GM21717 (cell line): ENCODE measurements at regions not wholly inside any gene's neighbourhood (a gene's known extent, or its start where the extent isn't known, plus 50 kb on each side); places are given as distances from the start of the nearest gene placed in this dataset.

ENCODE experiments used
- ATAC-seq: cut with Tn5 transposase; IDR thresholded peaks from one replicate; pipeline ENCODE4 v1.9.1; 2021; ENCODE audit warnings: mild to moderate bottlenecking, moderate library complexity; ENCODE audit not compliant: unreplicated experiment

DNA sequence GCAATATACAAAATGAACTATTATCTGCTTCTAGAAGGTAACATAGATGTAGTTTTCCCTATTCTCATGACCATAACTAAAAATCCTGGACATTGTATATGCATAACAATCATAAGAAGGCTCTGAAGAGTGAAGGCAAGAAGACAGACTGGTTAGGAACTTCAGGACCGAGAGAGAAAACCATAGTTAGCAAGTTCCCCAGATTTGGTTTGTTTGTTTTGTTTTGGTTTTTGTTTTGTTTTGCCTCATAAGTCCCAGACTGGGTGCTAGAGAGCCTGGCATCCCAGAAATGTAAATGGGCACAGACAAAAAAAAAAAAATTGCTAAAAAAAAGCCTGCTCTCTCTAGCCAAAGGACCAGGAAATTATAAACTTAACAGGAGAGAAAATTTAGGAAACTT, 192.2 kb upstream of the FBXO11 start:
- ATAC-seq = peak; percentile 84

DNA sequence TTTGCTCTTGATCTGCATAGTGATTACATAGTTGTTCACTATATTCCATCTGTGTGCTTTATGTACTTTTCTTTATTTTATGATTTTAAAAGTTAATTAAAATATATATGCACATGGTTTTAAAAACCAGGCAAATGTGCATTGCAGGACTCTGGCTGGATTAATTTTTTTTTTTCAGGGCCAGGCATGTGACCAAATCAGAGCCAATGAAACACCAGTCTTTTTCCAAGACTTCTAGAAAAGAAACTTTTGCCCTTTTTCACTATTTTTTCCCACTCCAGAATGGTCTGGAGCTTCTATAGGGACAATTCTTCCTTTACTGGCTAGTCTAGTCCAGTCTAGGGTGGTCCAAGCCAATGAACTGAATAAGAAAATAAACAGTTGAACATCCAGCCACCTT, 198.1 kb upstream of the FBXO11 start:
- ATAC-seq = no peak

DNA sequence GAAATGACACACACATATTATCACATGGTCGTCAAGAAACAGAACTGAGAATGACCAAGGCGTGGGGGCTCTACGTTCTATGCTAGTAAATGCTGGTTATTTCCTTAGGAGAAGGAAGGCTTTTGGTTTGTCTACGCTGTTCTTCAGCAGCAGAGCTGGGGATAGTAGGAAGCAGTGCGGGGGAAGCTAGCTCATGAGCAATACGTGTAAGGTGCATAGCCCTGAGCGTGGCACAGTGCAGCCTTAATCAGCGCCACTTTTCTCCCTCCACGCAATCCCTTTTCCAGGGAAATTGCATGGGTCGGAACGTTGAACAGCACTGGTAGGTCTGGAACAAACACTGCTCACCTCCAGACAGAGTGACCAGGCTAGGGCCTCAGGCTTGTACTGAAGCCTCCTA, 199.6 kb upstream of the FBXO11 start:
- no peak for ATAC-seq

DNA sequence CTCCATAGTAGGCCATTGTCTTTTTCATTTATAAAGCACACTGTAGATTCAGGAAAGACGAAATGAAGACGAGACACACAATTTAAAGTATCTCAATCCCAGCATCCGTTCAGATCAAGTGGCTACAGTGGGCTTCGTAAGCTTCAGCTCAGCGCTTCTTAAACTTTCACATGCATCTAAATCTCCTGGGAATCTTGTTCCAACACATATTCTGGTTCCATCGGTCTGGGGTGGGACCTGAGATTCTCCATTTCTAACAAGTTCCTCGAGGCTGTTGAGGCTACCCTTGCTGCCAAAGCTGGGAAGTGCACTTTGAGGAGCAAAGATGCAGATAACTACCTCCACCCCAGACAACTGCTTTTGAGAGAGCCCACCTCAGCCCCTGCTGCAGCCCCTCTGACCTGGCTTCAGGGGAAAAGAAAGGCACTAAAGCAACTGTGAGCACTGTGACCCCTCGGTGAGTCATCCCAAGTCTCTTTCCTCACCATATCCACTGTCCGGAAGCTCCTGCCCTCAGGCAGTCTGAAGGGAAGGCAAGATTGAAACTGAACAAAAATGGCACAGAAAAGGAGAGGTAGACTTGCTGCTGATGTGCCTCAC, 201.1 kb upstream of the FBXO11 start:
- no peak for ATAC-seq

DNA sequence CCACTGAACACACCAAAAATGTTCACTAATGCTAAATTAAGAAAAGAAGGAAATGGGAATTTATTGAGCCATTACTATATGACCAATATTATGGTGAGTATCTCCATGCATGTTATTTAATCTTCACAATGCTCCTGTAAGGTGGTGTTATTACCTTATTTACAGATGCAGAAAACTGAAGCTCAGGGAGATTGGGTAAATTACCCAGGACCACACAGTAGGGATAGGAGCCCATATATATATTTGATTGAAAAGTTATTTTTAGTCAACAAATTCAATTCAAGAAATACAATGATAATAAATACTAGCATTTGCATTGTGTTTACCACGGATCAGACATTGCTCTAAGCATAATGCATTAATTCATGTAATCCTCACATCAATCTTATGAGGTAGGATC, 202.2 kb upstream of the FBXO11 start:
- ATAC-seq = no peak

DNA sequence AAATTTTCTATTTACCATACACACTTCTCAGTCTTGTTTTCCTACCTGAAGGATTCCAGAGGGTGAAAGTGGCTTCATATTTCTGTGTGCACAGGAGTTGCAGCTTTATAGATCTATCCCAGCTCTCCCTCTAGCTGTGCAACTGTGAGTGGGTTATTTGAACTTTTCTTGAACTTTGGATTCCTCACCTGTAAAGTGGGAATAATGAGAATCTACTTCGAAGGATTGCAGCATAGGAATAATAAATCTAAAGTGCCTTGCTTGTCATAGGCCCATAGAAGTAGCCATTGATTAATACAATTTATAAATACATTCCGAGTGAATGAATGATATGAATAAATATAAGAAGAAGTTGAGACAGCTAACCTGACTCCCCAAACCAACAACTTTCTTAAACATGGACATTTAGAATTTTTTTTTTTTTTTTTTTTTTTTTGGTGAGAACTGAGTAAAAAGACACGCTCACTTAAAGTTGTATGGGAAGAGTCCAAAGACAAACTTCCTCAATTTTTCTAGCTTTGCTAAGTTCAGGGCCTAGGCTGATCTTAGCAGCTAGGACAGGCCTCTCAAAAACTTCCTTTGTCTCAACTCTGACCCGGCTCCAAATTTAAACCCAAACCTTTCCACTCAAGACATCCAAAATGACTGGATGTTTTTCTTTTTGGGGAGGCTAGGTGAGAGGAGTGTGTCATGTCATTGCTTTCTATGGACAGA, 203.3 kb upstream of the FBXO11 start:
- no peak for ATAC-seq

DNA sequence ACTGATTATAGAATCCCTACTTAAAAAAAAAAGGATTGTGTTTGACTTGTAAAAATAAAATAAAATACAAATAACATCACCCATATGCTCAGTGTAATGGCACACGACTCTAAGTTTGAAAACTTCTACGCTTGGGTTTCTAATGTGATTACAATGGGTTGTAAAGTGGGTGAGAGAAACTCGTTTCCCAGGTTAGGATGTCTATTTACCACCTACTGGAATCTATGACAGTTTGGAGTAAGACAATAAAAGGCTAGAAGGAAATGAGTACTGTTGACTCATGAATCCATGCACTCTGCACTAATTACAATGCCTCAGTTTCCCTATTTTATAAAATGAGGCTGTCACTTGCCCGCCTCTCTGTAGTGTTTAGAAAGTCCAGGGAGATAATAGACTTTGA, 204.0 kb upstream of the FOXN2 start:
- no peak for ATAC-seq

DNA sequence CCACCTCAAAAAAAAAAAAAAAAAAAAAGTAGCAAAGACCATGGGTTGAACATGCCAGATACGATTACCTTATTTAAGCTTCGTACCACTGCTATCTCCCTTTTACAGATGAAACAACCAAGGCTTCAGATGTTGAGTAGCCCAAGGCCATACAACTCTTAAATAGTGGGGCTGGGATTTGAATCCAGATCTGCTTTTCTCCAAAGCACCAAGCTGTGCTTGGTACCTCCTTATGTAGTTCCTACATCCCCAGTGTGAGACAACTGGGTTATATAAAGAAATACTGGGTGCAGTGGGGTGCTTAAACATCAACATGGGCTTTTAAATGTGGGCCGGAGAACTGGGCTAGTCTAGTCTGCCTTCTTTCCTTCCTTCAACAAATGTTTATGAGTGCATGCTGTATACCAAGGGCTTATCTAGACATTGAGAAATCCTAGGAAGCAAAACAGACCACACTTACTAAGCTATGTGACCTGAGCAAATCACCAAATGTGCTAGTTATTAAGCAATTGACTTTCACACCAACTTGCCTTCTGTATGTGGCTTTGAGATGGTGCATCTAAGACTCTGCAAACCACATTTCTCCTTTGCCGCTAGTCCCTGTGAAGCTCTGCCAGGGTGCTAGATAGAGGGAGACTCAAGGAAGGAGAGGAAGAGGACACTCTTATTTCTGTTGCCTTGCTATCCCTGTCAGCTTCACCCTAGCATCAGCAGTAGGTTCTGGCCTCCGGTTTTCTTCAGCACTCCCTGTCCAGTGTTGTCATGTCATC, 201.4 kb upstream of the FOXN2 start:
- ATAC-seq = no peak

DNA sequence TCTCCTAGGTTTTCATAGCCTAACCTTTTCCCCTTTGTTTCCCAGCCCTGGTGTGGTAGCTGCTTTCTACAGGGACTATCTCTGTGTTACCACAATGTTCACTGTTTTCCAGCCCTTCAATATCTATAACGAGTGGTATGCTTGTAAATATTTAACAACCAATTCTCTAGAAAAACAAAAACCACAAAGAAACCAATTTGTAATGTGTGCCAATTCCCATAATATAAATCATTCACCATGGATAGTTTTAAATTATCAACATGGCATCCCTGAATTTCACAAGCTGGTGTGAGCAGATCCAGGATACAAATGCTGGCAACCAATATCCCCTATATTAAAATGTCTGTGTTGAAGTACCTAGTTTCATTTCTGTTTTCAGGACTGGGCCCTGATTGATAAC, 200.7 kb upstream of the FOXN2 start:
- no peak for ATAC-seq

DNA sequence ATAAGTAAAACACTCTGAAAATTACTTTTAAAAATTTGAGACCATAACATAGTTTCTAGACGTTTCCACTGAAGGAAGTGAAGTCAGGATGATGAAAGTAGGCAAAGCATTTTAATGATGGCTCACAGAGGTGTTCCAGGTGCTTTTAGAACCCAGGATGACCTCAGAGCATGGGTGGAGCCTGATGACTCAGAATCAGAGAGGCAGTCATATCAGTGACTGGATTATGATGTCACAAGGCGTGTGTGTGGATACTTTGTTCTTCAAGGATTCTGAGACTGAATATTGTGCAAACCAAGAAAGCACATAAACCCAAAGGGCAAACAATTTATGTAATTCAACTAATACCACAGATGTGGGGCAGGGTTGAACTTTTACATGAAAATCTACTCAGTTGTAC, 200.2 kb upstream of the FOXN2 start:
- no peak for ATAC-seq

DNA sequence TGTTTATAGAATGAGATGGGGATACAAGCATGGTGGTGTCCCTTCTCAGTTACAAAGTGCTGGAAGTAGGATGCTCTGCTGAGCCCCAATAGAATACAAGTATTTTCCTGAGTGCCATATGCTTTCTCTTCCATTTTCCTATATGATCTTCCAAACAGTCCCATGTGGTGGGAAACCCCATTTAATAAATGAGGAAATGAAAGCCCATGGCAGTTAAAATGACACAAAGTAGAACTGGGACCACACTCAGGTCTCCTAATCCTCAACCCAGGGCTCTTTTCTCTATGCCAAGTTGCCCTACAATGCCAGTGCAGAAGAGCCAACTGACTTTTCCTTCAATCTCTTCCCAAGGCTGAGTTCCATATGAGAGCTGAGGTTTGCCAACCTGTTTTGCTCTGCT, 198.0 kb upstream of the FOXN2 start:
- no peak for ATAC-seq

DNA sequence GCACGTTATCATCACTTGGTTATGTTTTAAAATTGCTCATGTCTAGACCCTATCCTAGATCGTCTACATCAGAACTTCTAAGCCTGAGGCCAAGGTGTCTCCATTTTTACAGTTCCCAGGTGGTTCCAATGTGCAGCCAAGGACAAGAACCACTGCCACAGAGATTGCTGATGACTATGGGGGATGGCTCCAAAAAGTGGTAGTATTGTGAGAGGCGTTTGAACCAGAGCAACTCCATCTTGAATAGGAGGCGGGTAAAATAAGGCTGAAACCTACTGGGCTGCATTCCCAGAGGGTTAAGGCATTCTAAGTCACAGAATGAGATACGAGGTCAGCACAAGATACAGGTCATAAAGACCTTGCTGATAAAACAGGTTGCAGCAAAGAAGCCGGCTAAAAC, 195.6 kb upstream of the FOXN2 start:
- no peak for ATAC-seq

DNA sequence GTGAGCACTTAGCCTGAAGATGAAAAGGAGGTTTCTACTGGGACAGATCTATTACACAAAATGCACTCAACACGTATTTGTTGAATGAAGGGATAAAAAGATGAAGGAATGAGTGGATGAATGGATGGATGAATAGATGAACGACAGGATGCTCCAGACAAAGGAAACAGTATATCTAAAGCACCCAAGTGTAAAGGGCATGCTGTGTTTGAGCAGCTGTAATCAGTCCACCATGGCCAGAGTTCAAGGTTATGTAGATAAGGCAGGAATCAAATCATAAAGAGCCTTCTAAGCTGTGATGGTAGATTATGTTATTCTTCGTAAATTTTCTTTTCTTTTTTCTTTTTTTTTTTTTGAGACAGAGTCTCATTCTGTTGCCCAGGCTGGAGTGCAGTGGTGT, 194.4 kb upstream of the FOXN2 start:
- no peak for ATAC-seq

DNA sequence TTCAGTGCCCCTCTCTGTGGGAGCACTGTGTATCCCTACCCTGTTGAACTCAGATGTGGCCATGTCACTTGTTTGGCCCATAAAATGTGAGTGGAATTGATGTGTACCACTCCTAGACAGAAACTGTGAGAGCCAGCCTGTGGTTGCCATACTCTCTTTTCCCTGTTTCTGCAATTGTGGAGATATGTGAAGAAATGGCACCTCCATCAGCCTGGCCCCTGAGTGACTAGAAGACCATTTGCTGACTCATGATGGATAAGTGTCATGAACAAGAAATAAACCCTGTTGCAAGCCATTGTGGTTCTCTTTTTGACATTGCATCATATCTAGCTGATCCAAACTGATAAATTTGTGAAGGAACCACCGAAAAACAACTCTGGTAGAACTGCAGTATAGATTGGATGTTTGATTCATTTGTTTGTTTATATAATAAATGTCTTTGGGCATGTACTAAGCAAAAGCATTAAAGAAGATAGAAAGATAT, 193.7 kb upstream of the FOXN2 start:
- no peak for ATAC-seq

DNA sequence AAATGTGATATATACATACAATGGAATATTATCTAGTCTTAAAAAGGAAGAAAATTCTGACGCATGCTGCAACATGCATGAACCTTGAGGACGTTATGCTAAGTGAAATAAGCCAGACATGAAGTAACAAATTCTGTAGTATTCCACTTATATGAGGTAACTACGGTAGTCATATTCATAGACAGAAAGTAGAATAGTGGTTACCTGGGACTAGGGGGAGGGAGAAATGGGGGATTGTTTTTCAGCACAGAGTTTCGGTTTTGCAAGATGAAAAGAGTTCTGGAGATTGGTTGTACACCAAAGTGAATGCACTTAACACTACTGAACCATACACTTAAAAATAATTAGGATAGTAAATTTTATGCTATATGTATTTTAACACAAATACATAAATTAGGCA, 192.3 kb upstream of the FOXN2 start:
- ATAC-seq = no peak

DNA sequence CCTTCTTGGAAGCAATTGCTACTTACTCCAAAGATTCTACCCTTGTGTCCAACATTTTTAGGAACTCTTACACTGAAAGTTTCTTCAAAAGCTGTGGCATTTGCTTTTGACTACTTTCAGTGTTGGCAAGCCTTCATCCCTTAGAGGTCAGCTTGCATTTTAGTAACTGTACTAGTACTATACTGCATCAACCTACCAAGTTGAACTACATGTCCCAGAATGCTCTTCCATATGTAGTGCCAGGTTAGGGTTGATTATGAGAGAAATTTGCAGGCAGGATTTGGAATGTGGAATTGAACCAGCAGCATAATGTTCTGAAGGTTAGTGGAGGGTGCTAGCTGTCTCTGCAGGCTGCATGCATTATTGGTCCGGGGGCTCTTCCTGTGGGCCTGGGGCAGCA, 189.9 kb upstream of the FOXN2 start:
- no peak for ATAC-seq

DNA sequence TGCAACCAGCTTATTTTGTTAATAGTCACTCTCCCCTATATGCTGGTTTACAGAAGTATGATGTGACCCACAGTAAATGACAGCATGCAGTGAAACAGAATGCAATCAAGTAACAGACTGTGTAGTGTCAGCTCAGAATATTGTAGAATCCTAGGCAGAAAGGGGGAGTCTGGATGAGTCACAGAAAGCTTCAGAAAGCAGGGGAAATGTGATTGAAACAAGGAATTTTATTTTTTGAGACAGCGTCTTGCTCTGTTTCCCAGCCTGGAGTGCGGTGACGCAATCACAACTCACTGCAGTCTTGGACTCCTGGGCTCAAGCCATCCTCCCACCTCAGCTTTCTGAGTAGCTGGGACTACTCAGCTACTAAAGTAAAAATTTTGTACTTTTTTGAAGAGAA, 188.3 kb upstream of the FOXN2 start:
- no peak for ATAC-seq

DNA sequence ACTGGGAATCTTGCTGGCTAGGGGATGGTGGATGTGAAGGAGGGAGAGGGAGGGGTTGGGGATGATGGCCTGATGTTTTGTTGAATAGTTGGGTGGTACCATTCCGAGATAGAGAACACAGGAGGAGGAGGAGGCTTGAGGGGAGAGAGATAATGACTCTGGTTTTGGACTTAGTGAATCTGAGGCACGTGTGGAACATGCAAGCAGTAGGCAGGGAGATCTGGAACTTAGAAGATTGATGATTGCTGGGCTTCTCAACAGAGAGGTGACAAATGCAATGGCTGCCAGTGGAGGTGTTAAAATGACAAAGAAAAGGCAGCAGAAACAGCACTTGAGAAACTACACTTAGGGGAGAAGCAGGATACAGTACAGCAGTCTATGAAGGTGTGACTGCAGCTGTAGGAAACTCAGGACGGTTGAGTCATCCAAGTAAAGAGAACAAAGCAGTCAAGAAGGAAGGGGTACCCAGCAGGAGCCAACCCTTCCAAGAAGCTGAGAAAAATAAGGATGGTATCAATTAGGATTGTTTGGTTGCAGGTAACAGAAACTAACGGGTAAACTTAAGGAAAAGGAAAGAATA, 186.8 kb upstream of the FOXN2 start:
- ATAC-seq = no peak

DNA sequence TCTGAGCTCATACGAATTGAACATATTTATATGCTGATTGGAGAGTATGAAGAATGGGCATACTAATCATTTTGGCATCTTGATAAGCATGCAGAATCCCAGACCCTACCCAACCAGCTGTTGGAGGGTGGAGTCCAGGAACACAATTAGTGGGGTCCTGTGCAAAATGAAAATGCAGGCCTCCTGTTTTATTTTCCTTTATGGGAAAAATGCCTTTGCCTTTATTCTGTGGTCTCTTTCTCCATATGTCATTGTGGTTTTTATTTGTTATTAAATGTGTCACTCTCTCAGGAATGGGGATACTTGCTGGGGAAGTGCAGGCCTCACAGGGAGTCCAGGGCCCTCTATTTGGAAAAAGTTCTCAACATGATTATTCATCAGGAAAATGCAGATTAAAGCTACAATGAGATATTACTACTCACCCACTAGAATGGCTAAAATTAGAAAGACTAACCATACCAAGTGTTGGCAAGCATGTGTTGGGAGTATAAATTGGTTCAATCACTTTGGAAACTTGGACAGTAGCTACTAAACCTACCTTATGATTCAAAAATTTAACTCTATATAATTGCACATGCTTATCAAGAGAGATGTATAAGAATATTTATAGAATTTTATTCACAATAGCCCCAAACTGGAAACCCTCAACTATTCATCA, 185.1 kb upstream of the FOXN2 start:
- no peak for ATAC-seq

DNA sequence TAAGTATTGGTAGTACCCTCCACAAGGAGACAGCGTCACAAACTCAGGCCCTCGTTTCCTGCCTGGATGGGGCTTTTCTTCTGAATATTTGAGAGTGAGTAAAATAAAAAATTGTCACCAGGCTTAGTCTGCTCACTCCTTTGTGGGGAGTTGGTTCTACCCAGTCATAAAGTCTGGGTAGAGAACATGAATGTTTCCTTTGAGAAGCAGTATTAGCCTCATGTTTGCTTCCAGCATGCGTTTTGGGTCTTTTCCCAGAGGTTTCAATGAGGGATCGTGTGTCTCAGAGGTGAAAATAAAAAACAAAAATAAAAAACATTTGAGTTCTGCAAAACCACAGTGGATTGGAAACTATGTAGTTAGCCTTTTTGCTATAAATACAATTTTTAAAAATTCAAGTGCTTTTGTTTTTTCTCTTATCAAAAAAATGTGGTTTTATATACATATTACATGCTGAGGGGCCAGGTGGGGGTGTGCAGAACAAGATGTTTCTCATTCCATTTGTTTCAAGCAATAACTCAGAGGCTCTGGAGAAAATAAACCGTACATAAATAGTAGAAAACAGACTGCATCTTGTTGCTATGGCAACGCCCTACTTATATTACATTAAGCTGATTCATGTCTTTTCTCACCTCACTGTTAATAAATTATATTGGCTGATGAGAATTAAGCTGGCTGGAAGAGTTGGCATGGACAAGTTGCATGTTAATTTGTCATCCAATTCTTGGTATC, 182.8 kb upstream of the FOXN2 start:
- ATAC-seq = no peak

DNA sequence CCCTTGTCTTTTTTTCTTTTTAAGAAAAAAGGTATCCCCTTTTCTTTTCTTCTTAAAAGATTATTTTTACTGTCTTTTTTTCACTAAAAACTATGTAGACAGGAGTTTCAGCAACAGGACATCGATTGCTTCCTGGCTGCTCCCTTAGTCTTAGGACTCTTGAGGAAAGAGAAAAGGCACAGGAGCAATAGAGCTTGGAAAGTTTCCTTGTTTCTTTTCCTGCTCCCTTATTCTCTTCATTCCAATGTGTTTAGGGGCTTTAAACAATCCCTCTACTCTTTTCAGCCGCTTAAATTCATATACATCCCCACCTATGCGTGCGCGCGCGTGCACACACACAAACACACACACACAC, 182.2 kb upstream of the FOXN2 start:
- ATAC-seq = no peak
